Effector memory CD4-positive, alpha-beta T cell (primary cell): ENCODE measurements at regions not wholly inside any gene's neighbourhood (a gene's known extent, or its start where the extent isn't known, plus 50 kb on each side); places are given as distances from the start of the nearest gene placed in this dataset.
"Not testable (repeated sequence)": the region's sequence is repeated elsewhere in the genome, so short reads cannot be mapped to it uniquely, and the experiment has no call there.

ENCODE experiments used
- DNase-seq, 3 donors: peaks; one replicate each; pipeline ENCODE4 v3.0.0-alpha.2; 2020
- H3K27ac ChIP-seq: 2 replicates; pipeline ENCODE4 v1.7.0; 2013; ENCODE audit warnings: mild to moderate bottlenecking, low read length, moderate library complexity; ENCODE audit not compliant: insufficient read depth, poor library complexity, severe bottlenecking
- H3K27me3 ChIP-seq: replicated peaks from 2 replicates; pipeline ENCODE4 v1.7.0; 2013; ENCODE audit warnings: mild to moderate bottlenecking, low read length; ENCODE audit not compliant: insufficient read depth, control insufficient read depth, poor library complexity, severe bottlenecking
- H3K36me3 ChIP-seq: 2 replicates; pipeline ENCODE4 v1.7.0; 2013; ENCODE audit warnings: mild to moderate bottlenecking, low read length, moderate library complexity; ENCODE audit not compliant: control insufficient read depth, insufficient read depth
- H3K4me1 ChIP-seq: 2 replicates; pipeline ENCODE4 v1.7.0; 2013; ENCODE audit warnings: low read length, mild to moderate bottlenecking; ENCODE audit not compliant: control insufficient read depth, insufficient read depth, poor library complexity, severe bottlenecking
- H3K4me3 ChIP-seq: 2 replicates; pipeline ENCODE4 v1.7.0; 2013; ENCODE audit warnings: low read length, low read depth, mild to moderate bottlenecking; ENCODE audit not compliant: insufficient read depth, poor library complexity, severe bottlenecking
- H3K9me3 ChIP-seq: 2 replicates; pipeline ENCODE4 v1.7.0; 2013; ENCODE audit warnings: mild to moderate bottlenecking, low read length, moderate library complexity; ENCODE audit not compliant: control insufficient read depth

DNA sequence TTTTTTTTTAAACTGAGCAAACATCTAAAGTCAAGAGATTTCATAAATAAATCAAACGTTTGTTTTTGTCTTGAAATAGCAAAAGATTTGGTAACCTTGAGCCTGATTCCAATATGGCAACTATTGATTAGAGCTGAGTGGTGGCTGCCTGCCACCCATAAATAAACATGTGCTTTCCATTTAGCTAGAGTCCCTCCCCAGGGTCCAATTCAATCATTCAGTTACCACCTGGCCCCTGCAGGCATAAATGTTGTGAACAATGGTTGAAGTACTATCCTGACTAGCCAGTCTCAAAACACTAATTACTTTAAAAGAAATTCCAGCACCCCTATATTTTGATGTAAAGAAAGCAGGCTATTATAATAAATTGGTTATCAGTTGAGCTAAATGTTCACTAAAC is 129.7 kb upstream of the GRIP1 start:
- Histone ChIP-seq H3K4me1 (no peaks in the 10 kb centered on the region), H3K4me3 (no peak overlapping the region)

GRCh38 chr12:66813137-66813892 is 134.4 kb upstream of the GRIP1 start:
- H3K27ac ChIP-seq: no peak overlapping the region
- no peaks in the 10 kb centered on the region for H3K36me3 ChIP-seq
- H3K4me1 ChIP-seq: no peaks in the 10 kb centered on the region
- H3K4me3 ChIP-seq: no peak overlapping the region
- H3K9me3 ChIP-seq: no peaks in the 10 kb centered on the region
- H3K27me3 ChIP-seq: no peaks in the 10 kb centered on the region
- DNase-seq: no peak

More for the DNA sequence above, 129.7 kb upstream of the GRIP1 start:
- H3K9me3 ChIP-seq: no peaks in the 10 kb centered on the region
- H3K27me3 ChIP-seq: no peaks in the 10 kb centered on the region
- no peak overlapping the region for H3K27ac ChIP-seq
- no peak for DNase-seq
- H3K36me3 ChIP-seq: no peaks in the 10 kb centered on the region

- H3K36me3 ChIP-seq: no peaks in the 10 kb centered on the region
- no peaks in the 10 kb centered on the region for H3K27me3 ChIP-seq
- no peaks in the 10 kb centered on the region for H3K9me3 ChIP-seq
- H3K27ac ChIP-seq: no peak overlapping the region
- H3K4me3 ChIP-seq: no peak overlapping the region
- DNase-seq: no peak
- no peaks in the 10 kb centered on the region for H3K4me1 ChIP-seq
These were observed 140.7 kb upstream of the GRIP1 start for GRCh38 chr12:66819587-66819986.

DNA sequence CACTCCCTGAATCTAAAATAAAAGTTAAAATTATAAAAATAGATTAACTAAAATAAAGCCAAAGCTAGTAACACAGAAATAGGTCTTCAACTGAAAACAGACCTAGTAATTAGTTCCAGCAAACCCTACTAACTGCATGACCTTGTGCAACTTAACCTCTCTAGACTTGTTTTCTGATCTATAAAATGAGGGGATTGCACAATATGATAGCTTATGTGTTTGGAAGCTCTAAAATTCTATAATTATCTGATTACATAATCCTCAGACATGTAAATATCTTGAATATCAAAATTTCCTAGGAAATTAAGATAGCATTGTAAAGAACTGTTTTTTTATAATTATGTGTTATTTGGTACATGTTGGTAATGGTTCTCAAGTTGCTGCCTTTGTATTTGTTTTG is 144.1 kb upstream of the GRIP1 start:
- Histone ChIP-seq H3K4me1 (no peaks in the 10 kb centered on the region), H3K27me3 (no peaks in the 10 kb centered on the region), H3K4me3 (no peak overlapping the region), H3K27ac (no peak overlapping the region), H3K9me3 (no peaks in the 10 kb centered on the region), H3K36me3 (no peaks in the 10 kb centered on the region)
- no peak for DNase-seq

- DNase-seq: no peak
- Histone ChIP-seq H3K4me1 (no peaks in the 10 kb centered on the region), H3K27me3 (no peaks in the 10 kb centered on the region), H3K36me3 (no peaks in the 10 kb centered on the region), H3K27ac (no peak overlapping the region), H3K4me3 (no peak overlapping the region), H3K9me3 (no peaks in the 10 kb centered on the region)
These were observed 145.1 kb upstream of the GRIP1 start for GRCh38 chr12:66823857-66824570.

DNA sequence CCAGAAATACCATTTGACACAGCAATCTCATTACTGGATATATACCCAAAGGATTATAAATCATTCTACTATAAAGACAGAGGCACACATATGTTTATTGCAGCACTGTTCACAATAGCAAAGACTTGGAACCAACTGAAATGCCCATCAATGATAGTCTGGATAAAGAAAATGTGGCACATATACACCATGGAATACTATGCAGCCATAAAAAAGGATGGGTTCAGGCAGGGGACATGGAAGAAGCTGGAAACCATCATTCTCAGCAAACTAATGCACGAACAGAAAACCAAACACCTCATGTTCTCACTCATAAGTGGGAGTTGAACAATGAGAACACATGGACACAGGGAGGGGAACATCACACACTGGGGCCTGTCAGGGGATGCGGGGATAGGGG is 147.0 kb upstream of the GRIP1 start:
- not testable (repeated sequence) for H3K27me3 ChIP-seq, DNase-seq, H3K27ac ChIP-seq, H3K36me3 ChIP-seq, H3K4me1 ChIP-seq, H3K9me3 ChIP-seq, H3K4me3 ChIP-seq

- H3K4me1 ChIP-seq: no peaks in the 10 kb centered on the region
- H3K9me3 ChIP-seq: no peaks in the 10 kb centered on the region
- no peak overlapping the region for H3K4me3 ChIP-seq
- no peaks in the 10 kb centered on the region for H3K27me3 ChIP-seq
- no peaks in the 10 kb centered on the region for H3K36me3 ChIP-seq
- no peak overlapping the region for H3K27ac ChIP-seq
- no peak for DNase-seq
These were observed 150.9 kb upstream of the GRIP1 start for GRCh38 chr12:66829660-66830325.

GRCh38 chr12:66831495-66831894 is 152.6 kb upstream of the GRIP1 start:
- H3K27me3 ChIP-seq: no peaks in the 10 kb centered on the region
- no peak overlapping the region for H3K4me3 ChIP-seq
- no peaks in the 10 kb centered on the region for H3K9me3 ChIP-seq
- no peaks in the 10 kb centered on the region for H3K36me3 ChIP-seq
- DNase-seq: no peak
- no peaks in the 10 kb centered on the region for H3K4me1 ChIP-seq
- no peak overlapping the region for H3K27ac ChIP-seq

- no peak for DNase-seq
- H3K36me3 ChIP-seq: no peaks in the 10 kb centered on the region
- H3K4me1 ChIP-seq: no peaks in the 10 kb centered on the region
- no peak overlapping the region for H3K27ac ChIP-seq
- H3K9me3 ChIP-seq: no peaks in the 10 kb centered on the region
- no peaks in the 10 kb centered on the region for H3K27me3 ChIP-seq
- no peak overlapping the region for H3K4me3 ChIP-seq
These were observed 154.1 kb upstream of the GRIP1 start for GRCh38 chr12:66832997-66833396.
